PC-3 (cell line): ENCODE measurements at regions not wholly inside any gene's neighbourhood (a gene's known extent, or its start where the extent isn't known, plus 50 kb on each side); places are given as distances from the start of the nearest gene placed in this dataset.

Source experiments
- ATAC-seq: fragments of 200-7000 bp; cut with Tn5 transposase; 2 replicates; pipeline ENCODE4 v1.9.1; 2020; ENCODE audit warnings: mild to moderate bottlenecking, moderate library complexity
- BruUV-seq: library from RNA; stranded (reverse); fragments of 400-500 nt; replicated peaks from 2 replicates; lab custom pipeline; 2021; lab: Mats Ljungman, UMichigan
- CTCF ChIA-PET: fragments of 300-600 bp; sonication (Branson Sonifier 250); formaldehyde crosslinking; loops from one replicate; lab custom pipeline; 2022; ENCODE audit warnings: antibody characterized with exemption; lab: Charles Lee
- POLR2A ChIA-PET: fragments of 300-600 bp; sonication (Branson Sonifier 250); formaldehyde crosslinking; loops from one replicate; lab custom pipeline; 2022; ENCODE audit warnings: antibody characterized with exemption; ENCODE audit not compliant: unreplicated experiment; lab: Charles Lee
- DNase-seq: peaks from one replicate; pipeline ENCODE4 v3.0.0-alpha.2; 2015
- H2AFZ ChIP-seq: fragments of 300-600 bp; sonication (generic); 2 replicates; pipeline ENCODE4 v1.6.0; 2016; ENCODE audit warnings: antibody characterized with exemption, low read length
- H3F3A ChIP-seq: fragments of 300-600 bp; sonication (generic); one replicate; pipeline ENCODE4 v1.6.0; 2017; ENCODE audit warnings: antibody characterized with exemption, low read length, control low read depth, mild to moderate bottlenecking; ENCODE audit not compliant: unreplicated experiment
- H3K27ac ChIP-seq: fragments of 300-600 bp; sonication (generic); 2 replicates; pipeline ENCODE4 v1.5.1; 2016; ENCODE audit warnings: mild to moderate bottlenecking, low read length
- H3K27me3 ChIP-seq: fragments of 300-600 bp; sonication (generic); 2 replicates; pipeline ENCODE4 v1.6.1; 2016; ENCODE audit warnings: low read length, mixed read lengths
- H3K36me3 ChIP-seq: fragments of 300-600 bp; sonication (generic); 2 replicates; pipeline ENCODE4 v1.6.1; 2016; ENCODE audit warnings: low read depth, mixed run types, low read length, mixed read lengths
- H3K4me1 ChIP-seq: fragments of 300-600 bp; sonication (generic); 2 replicates; pipeline ENCODE4 v1.5.1; 2016; ENCODE audit warnings: low read length; ENCODE audit not compliant: insufficient read depth
- H3K4me2 ChIP-seq: fragments of 300-600 bp; sonication (generic); 2 replicates; pipeline ENCODE4 v1.6.0; 2016; ENCODE audit warnings: low read length
- H3K4me3 ChIP-seq: fragments of 300-600 bp; sonication (generic); 2 replicates; pipeline ENCODE4 v1.5.1; 2016; ENCODE audit warnings: mild to moderate bottlenecking, low read length, mixed read lengths
- H3K79me2 ChIP-seq: fragments of 300-600 bp; sonication (generic); 2 replicates; pipeline ENCODE4 v1.6.1; 2017; ENCODE audit warnings: low read length, mixed read lengths
- H3K9ac ChIP-seq: fragments of 300-600 bp; sonication (generic); 2 replicates; pipeline ENCODE4 v1.6.0; 2016; ENCODE audit warnings: mild to moderate bottlenecking, low read length
- H3K9me2 ChIP-seq: fragments of 300-600 bp; sonication (generic); replicated peaks from 2 replicates; pipeline ENCODE4 v1.6.1; 2016; ENCODE audit warnings: mixed run types, low read length, mixed read lengths
- H3K9me3 ChIP-seq: fragments of 300-600 bp; sonication (generic); 2 replicates; pipeline ENCODE4 v1.6.1; 2016; ENCODE audit warnings: low read length, mixed read lengths
- H4K20me1 ChIP-seq: fragments of 300-600 bp; sonication (generic); 2 replicates; pipeline ENCODE4 v1.6.1; 2016; ENCODE audit warnings: low read length, mixed read lengths
- CTCF ChIP-seq: fragments of 300-600 bp; sonication (generic); conservative IDR thresholded peaks from 2 replicates; pipeline ENCODE4 v1.5.1; 2017; ENCODE audit warnings: antibody characterized with exemption, low read depth, mild to moderate bottlenecking, low read length
- EZH2 ChIP-seq: fragments of 300-600 bp; sonication (generic); IDR thresholded peaks from one replicate; pipeline ENCODE4 v1.6.1; 2017; ENCODE audit warnings: antibody characterized with exemption, mild to moderate bottlenecking, low read length; ENCODE audit not compliant: unreplicated experiment
- EZH2phosphoT487 ChIP-seq: fragments of 300-600 bp; sonication (generic); IDR thresholded peaks from 2 replicates; pipeline ENCODE4 v1.6.1; 2018; ENCODE audit warnings: mild to moderate bottlenecking, antibody characterized with exemption, low read length, borderline replicate concordance
- intact Hi-C: fragments of 100-400 bp; cut with micrococcal nuclease; formaldehyde crosslinking; loops from 2 replicates; pipeline ENCODE4 v1.9.0; 2023

GRCh38 chr2:58954880-58955385 lies 713.8 kb upstream of the FANCL start:
- ChIA-PET CTCF (no interaction called here), POLR2A (no interaction called here)
- TF ChIP-seq CTCF (no peak), EZH2 (no peak), EZH2phosphoT487 (no peak)
- Histone ChIP-seq H3K9me2 (no peaks in the 10 kb centered on the region), H3K4me2 (no peak overlapping the region), H3K9me3 (no peaks in the 10 kb centered on the region), H3K79me2 (no peaks in the 10 kb centered on the region), H3K36me3 (no peaks in the 10 kb centered on the region), H3K27me3 (peaks cover 72% of the 10 kb centered on the region), H3K27ac (no peak overlapping the region), H3K9ac (no peak overlapping the region), H3K4me3 (no peak overlapping the region), H3K4me1 (no peaks in the 10 kb centered on the region), H3F3A (no peaks in the 10 kb centered on the region), H4K20me1 (no peaks in the 10 kb centered on the region), H2AFZ (no peak overlapping the region)
- intact Hi-C loops: no loop called here
- BruUV-seq: no TSS peak
- ATAC-seq (no peak), DNase-seq (no peak)

- TF ChIP-seq EZH2 (no peak), EZH2phosphoT487 (no peak), CTCF (no peak)
- Histone ChIP-seq H3K4me2 (no peak overlapping the region), H3K9me3 (no peaks in the 10 kb centered on the region), H4K20me1 (no peaks in the 10 kb centered on the region), H3K79me2 (no peaks in the 10 kb centered on the region), H3K9ac (no peak overlapping the region), H3K27ac (no peak overlapping the region), H3K4me3 (no peak overlapping the region), H3K36me3 (no peaks in the 10 kb centered on the region), H3F3A (no peaks in the 10 kb centered on the region), H3K4me1 (no peaks in the 10 kb centered on the region), H3K27me3 (peaks cover 73% of the 10 kb centered on the region), H3K9me2 (no peaks in the 10 kb centered on the region), H2AFZ (no peak overlapping the region)
- ATAC-seq: no peak
- no TSS peak for BruUV-seq
- CTCF ChIA-PET: no interaction called here
- intact Hi-C loops: no loop called here
- DNase-seq: no peak
- POLR2A ChIA-PET: no interaction called here
Measured at GRCh38 chr2:58951722-58952121, 710.6 kb upstream of the FANCL start.

- ChIA-PET CTCF (no interaction called here), POLR2A (interaction anchor here (0.6 kb wide), 1 partner anchor 124 kb away, joined by 4 read pairs; no protein-coding TSS in a partner anchor)
- H3K79me2 ChIP-seq: no peaks in the 10 kb centered on the region
- no peak overlapping the region for H3K4me3 ChIP-seq
- BruUV-seq: no TSS peak
- H3K9me2 ChIP-seq: no peaks in the 10 kb centered on the region
- no peaks in the 10 kb centered on the region for H3K9me3 ChIP-seq
- no peak for ATAC-seq
- TF ChIP-seq EZH2phosphoT487 (no peak), CTCF (no peak), EZH2 (no peak)
- H3K9ac ChIP-seq: no peak overlapping the region
- no peaks in the 10 kb centered on the region for H4K20me1 ChIP-seq
- H2AFZ ChIP-seq: no peak overlapping the region
- no peak overlapping the region for H3K4me2 ChIP-seq
- H3F3A ChIP-seq: no peaks in the 10 kb centered on the region
- intact Hi-C loops: no loop called here
- no peak for DNase-seq
- peaks cover 73% of the 10 kb centered on the region for H3K27me3 ChIP-seq
- no peaks in the 10 kb centered on the region for H3K36me3 ChIP-seq
- no peaks in the 10 kb centered on the region for H3K4me1 ChIP-seq
- H3K27ac ChIP-seq: no peak overlapping the region
Measured at GRCh38 chr2:58950795-58951462, 709.8 kb upstream of the FANCL start.
